Endothelial cell (in vitro differentiated cells): ENCODE measurements at regions not wholly inside any gene's neighbourhood (a gene's known extent, or its start where the extent isn't known, plus 50 kb on each side); places are given as distances from the start of the nearest gene placed in this dataset.

Source experiments
- DNase-seq: peaks from one replicate; pipeline ENCODE4 v3.0.0; 2021; ENCODE audit warnings: low spot score
- H3K27ac Mint-ChIP-seq: one replicate; pipeline ENCODE4 v1.8.0; 2021; ENCODE audit warnings: mixed read lengths, inconsistent platforms; ENCODE audit not compliant: unreplicated experiment
- H3K27me3 Mint-ChIP-seq: one replicate; pipeline ENCODE4 v1.8.0; 2021; ENCODE audit warnings: mild to moderate bottlenecking, moderate library complexity, mixed read lengths, inconsistent platforms; ENCODE audit not compliant: unreplicated experiment
- H3K36me3 Mint-ChIP-seq: one replicate; pipeline ENCODE4 v1.8.0; 2021; ENCODE audit warnings: mild to moderate bottlenecking, low read depth, mixed read lengths, inconsistent platforms; ENCODE audit not compliant: unreplicated experiment
- H3K4me1 Mint-ChIP-seq: one replicate; pipeline ENCODE4 v1.8.0; 2021; ENCODE audit warnings: mild to moderate bottlenecking, mixed read lengths, inconsistent platforms; ENCODE audit not compliant: unreplicated experiment
- H3K4me3 Mint-ChIP-seq: one replicate; pipeline ENCODE4 v1.8.0; 2021; ENCODE audit warnings: mild to moderate bottlenecking, mixed read lengths, inconsistent platforms; ENCODE audit not compliant: unreplicated experiment
- H3K9me3 Mint-ChIP-seq: one replicate; pipeline ENCODE4 v1.8.0; 2021; ENCODE audit warnings: mixed read lengths, inconsistent platforms; ENCODE audit not compliant: unreplicated experiment
- TF ChIP-seq, protein P1 (sequence below): fragments of 200-600 bp; sonication (generic); IDR thresholded peaks from one replicate; pipeline ENCODE4 v1.5.0; 2021; ENCODE audit warnings: antibody characterized with exemption; ENCODE audit not compliant: unreplicated experiment

GRCh38 chr12:111089616-111090015 lies 169.2 kb upstream of the MYL2 start:
- TF ChIP-seq, protein P1, sequence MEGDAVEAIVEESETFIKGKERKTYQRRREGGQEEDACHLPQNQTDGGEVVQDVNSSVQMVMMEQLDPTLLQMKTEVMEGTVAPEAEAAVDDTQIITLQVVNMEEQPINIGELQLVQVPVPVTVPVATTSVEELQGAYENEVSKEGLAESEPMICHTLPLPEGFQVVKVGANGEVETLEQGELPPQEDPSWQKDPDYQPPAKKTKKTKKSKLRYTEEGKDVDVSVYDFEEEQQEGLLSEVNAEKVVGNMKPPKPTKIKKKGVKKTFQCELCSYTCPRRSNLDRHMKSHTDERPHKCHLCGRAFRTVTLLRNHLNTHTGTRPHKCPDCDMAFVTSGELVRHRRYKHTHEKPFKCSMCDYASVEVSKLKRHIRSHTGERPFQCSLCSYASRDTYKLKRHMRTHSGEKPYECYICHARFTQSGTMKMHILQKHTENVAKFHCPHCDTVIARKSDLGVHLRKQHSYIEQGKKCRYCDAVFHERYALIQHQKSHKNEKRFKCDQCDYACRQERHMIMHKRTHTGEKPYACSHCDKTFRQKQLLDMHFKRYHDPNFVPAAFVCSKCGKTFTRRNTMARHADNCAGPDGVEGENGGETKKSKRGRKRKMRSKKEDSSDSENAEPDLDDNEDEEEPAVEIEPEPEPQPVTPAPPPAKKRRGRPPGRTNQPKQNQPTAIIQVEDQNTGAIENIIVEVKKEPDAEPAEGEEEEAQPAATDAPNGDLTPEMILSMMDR: no peak
- no peaks in the 10 kb centered on the region for H3K4me1 Mint-ChIP-seq
- no peaks in the 10 kb centered on the region for H3K36me3 Mint-ChIP-seq
- H3K4me3 Mint-ChIP-seq: no peak overlapping the region
- peaks cover 4% of the 10 kb centered on the region for H3K27me3 Mint-ChIP-seq
- no peak overlapping the region for H3K27ac Mint-ChIP-seq
- no peaks in the 10 kb centered on the region for H3K9me3 Mint-ChIP-seq
- DNase-seq: no peak

DNA sequence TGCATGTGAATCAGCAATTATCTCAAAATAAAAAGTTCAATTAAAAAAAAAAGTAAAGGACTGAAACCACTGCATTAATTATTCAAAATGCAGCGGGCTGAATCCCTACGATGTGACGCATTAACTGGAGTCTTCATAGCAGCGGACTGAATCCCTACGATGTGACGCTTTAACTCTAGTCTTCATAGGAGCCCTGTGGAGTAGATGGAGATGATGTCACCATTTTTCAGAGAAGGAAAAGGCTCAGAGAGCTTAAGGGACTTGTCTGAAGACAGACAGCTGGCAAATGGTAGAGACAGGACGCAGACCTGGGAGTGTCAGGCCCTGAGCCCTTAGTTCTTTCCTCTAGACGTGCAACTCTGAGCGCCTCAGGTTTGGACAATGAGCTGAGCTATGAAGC lies 168.0 kb upstream of the MYL2 start:
- no peaks in the 10 kb centered on the region for H3K36me3 Mint-ChIP-seq

DNA sequence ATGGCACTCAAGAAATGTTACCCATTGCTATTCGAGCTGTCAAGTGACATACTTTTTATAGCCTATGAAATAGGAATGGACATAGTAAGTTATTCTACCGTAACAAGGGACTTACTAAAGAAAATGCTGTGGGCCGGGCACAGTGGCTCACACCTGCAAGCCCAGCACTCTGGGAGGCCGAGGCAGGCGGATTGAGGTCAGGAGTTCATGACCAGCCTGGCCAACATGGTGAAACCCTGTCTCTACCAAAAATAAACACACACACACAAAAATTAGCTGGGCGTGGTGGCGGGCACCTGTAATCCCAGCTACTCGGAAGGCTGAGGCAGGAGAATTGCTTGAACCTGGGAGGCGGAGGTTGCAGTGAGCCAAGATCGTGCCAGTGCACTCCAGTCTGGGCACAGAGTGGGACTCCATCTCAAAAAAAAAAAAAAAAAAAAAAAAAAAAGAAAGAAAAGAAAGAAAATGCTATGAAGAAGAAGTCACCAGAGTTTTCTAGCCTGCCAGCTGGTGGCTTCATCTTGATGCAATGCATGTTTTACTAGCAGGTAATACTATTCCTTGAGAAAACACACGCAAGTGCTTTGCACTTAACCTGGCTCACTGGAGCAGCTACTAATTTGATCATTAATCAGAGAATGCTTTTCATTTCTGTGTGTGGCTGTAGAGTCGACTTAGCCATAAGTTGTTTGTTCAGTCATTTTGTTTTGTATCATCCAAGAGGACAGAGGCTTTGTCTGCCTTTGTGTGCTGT lies 166.7 kb upstream of the MYL2 start:
- Mint-ChIP-seq H3K27ac (no peak overlapping the region), H3K4me3 (no peak overlapping the region), H3K36me3 (no peaks in the 10 kb centered on the region), H3K4me1 (no peaks in the 10 kb centered on the region), H3K9me3 (no peaks in the 10 kb centered on the region), H3K27me3 (peaks cover 5% of the 10 kb centered on the region)
- TF ChIP-seq, protein P1: no peak
- no peak for DNase-seq

More for the DNA sequence above, 168.0 kb upstream of the MYL2 start:
- Mint-ChIP-seq H3K4me3 (no peak overlapping the region), H3K27ac (no peak overlapping the region), H3K4me1 (no peaks in the 10 kb centered on the region), H3K27me3 (peaks cover 5% of the 10 kb centered on the region), H3K9me3 (no peaks in the 10 kb centered on the region)
- TF ChIP-seq, protein P1: no peak
- no peak for DNase-seq

DNA sequence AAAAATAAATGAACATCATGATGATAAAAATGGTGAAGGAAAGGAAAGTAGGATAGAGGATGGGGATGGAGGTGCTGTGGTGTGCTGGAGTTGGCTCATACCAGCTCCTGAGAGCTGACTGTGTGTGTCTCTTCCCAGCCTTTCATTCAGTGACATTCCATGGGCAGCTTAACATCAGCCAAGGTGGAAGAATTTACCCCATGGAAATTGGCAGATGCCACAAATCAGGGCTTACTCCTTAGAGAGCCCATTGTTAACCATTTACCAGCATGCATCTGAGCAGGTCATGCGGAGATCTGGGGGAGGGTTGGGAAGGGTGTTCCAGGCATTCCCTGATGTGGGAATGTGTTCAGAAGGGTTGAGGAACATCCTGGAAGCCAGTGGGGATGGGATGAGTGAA lies 164.7 kb upstream of the MYL2 start:
- Mint-ChIP-seq H3K27ac (no peak overlapping the region), H3K4me1 (no peaks in the 10 kb centered on the region), H3K4me3 (no peak overlapping the region), H3K36me3 (no peaks in the 10 kb centered on the region), H3K27me3 (peaks cover 3% of the 10 kb centered on the region), H3K9me3 (no peaks in the 10 kb centered on the region)
- DNase-seq: no peak
- TF ChIP-seq, protein P1: no peak

GRCh38 chr12:111084605-111085004 lies 164.2 kb upstream of the MYL2 start:
- H3K36me3 Mint-ChIP-seq: no peaks in the 10 kb centered on the region
- peaks cover 3% of the 10 kb centered on the region for H3K27me3 Mint-ChIP-seq
- no peaks in the 10 kb centered on the region for H3K4me1 Mint-ChIP-seq
- no peaks in the 10 kb centered on the region for H3K9me3 Mint-ChIP-seq
- no peak overlapping the region for H3K27ac Mint-ChIP-seq
- H3K4me3 Mint-ChIP-seq: no peak overlapping the region
- DNase-seq: no peak
- TF ChIP-seq, protein P1: no peak
